HG03457 (cell line): ENCODE measurements at regions not wholly inside any gene's neighbourhood (a gene's known extent, or its start where the extent isn't known, plus 50 kb on each side); places are given as distances from the start of the nearest gene placed in this dataset.
"Not testable (repeated sequence)": the region's sequence is repeated elsewhere in the genome, so short reads cannot be mapped to it uniquely, and the experiment has no call there.

ENCODE experiments used
- ATAC-seq: cut with Tn5 transposase; IDR thresholded peaks from one replicate; pipeline ENCODE4 v1.9.1; 2021; ENCODE audit warnings: moderate number of reproducible peaks; ENCODE audit not compliant: unreplicated experiment

DNA sequence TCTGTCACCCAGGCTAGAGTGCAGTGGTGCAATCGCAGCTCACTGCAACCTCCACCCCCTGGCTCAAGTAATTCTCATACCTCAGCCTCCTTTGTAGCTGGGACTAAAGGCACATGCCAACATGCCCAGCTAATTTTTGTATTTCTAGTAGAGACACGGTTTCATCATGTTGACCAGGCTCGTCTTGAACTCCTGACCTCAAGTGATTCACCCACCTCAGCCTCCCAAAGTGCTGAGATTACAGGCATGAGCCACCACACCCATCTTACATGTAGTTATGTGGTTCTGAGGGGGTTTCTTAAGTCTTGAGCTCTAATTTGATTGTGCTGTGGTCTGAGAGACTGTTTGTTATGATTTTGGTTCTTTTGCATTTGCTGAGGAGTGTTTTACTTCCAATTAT lies 57.3 kb upstream of the USP15 start:
- not testable (repeated sequence) for ATAC-seq

GRCh38 chr12:62205346-62205745 lies 54.9 kb upstream of the USP15 start:
- no peak for ATAC-seq

- ATAC-seq, result no peak
Observed at GRCh38 chr12:62207248-62207647, 53.0 kb upstream of the USP15 start.
